ENCODE measurements at regions not wholly inside any gene's neighbourhood (a gene's known extent, or its start where the extent isn't known, plus 50 kb on each side); places are given as distances from the start of the nearest gene placed in this dataset.

DNA sequence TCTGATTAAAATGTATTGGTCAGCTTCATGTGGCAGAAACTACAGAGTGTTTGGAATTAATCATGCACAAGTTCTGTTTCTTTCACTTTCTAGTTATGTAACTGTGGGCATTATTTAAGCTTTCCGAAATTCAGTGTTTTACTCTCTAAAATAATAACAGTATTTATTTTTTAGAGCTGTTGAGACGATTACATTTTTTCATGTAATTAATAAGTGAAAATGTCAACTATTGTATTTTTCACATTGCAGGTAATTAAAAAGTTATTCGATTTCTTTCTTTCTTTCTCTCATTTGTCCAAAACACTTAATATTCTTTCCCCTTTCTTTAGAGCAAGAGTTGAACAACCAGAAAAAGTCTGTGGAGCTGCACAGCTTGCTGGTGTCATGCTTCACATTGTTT, 559.4 kb upstream of the PCDH20 start:
- TF ChIP-seq CTCF (conservative IDR thresholded peaks at IDR 0.05) = no peak

More for the DNA sequence above, 559.4 kb upstream of the PCDH20 start:
- no peak overlapping the region for H2BK20ac ChIP-seq (ENCODE audit: low read depth, low read length, poor library complexity, severe bottlenecking)
- H3K56ac ChIP-seq (ENCODE audit: insufficient read length, low read depth, low read length) = no peak overlapping the region
- Mint-ChIP-seq H3K27ac (no peak overlapping the region), H3K27me3 (ENCODE audit: low read depth) (no peaks in the 10 kb centered on the region), H3K4me3 (no peak overlapping the region), H3K4me1 (peaks cover 6 to 8% of the 10 kb centered on the region in 2 experiments; a peak in 3 of 4 replicates), H3K36me3 (ENCODE audit: insufficient read depth in 1 of 3, low read depth in 3 of 3) (peaks cover 4 to 9% (median 6%) of the 10 kb centered on the region in 3 experiments; a peak in 4 of 7 replicates), H3K9me3 (peaks cover 0 to 7% of the 10 kb centered on the region in 2 experiments; a peak in 4 of 5 replicates)
- H3K4ac ChIP-seq (ENCODE audit: low read depth, low read length) = no peak overlapping the region
- no peak overlapping the region for H2BK12ac ChIP-seq (ENCODE audit: insufficient read length, low read depth, low read length)
- no peak overlapping the region for H2AFZ ChIP-seq (ENCODE audit: low read length)
- H2BK120ac ChIP-seq (ENCODE audit: low read depth, low read length, poor library complexity, severe bottlenecking) = no peak overlapping the region
- H3K9ac ChIP-seq (ENCODE audit: extremely low read depth, insufficient read length, low read length) = no peak overlapping the region
- H3K79me1 ChIP-seq (ENCODE audit: insufficient read depth, low read depth, low read length, poor library complexity, severe bottlenecking) = no peaks in the 10 kb centered on the region
- no peak overlapping the region for H4K91ac ChIP-seq (ENCODE audit: insufficient read length, low read depth, low read length)
- no peak overlapping the region for H3K23ac ChIP-seq (ENCODE audit: insufficient read length, low read depth, low read length)
- no peak overlapping the region for H2BK5ac ChIP-seq (ENCODE audit: insufficient read length, low read length)
- no peak overlapping the region for H3K27ac ChIP-seq (ENCODE audit: insufficient read length, low read depth, low read length)
- no peaks in the 10 kb centered on the region for H4K20me1 ChIP-seq (ENCODE audit: control insufficient read depth, insufficient read depth, insufficient read length)
- H3K9me3 ChIP-seq (ENCODE audit: control insufficient read depth, low read depth, low read length) = no peaks in the 10 kb centered on the region
- no peak overlapping the region for H4K5ac ChIP-seq (ENCODE audit: insufficient read length, low read depth, low read length)
- DNase-seq = no peak
- H3K4me2 ChIP-seq (ENCODE audit: insufficient read depth, insufficient read length, low read length) = no peak overlapping the region
- H2BK15ac ChIP-seq (ENCODE audit: low read depth, low read length) = no peak overlapping the region
- H3T11ph ChIP-seq (ENCODE audit: low read length) = no peak overlapping the region
- H3K14ac ChIP-seq (ENCODE audit: insufficient read depth, low read length) = no peak overlapping the region
- no peaks in the 10 kb centered on the region for H3K23me2 ChIP-seq (ENCODE audit: insufficient read length, low read depth, low read length, poor library complexity, severe bottlenecking)
- WGBS (ENCODE audit: extremely low coverage, insufficient read length, low lambda C conversion rate) = no CpG with 5 or more reads among the region's 3 CpGs
- H3K79me2 ChIP-seq (ENCODE audit: insufficient read depth, low read length) = no peaks in the 10 kb centered on the region
- H3K27me3 ChIP-seq (ENCODE audit: insufficient read depth, low read length) = no peaks in the 10 kb centered on the region
- no peak overlapping the region for H2AK5ac ChIP-seq (ENCODE audit: insufficient read length, low read length)
- no peaks in the 10 kb centered on the region for H3K4me1 ChIP-seq (ENCODE audit: insufficient read depth, low read length)
- no peak overlapping the region for H4K8ac ChIP-seq (replicated peaks; ENCODE audit: insufficient read length, low read depth, low read length)
- no peak overlapping the region for H3K18ac ChIP-seq (ENCODE audit: insufficient read length, low read depth, low read length)
